ENCODE measurements at regions not wholly inside any gene's neighbourhood (a gene's known extent, or its start where the extent isn't known, plus 50 kb on each side); places are given as distances from the start of the nearest gene placed in this dataset.

- no peak for DNase-seq (ENCODE audit: low read depth)
- TF ChIP-seq CTCF (IDR thresholded peaks at IDR 0.05; ENCODE audit: control insufficient read depth, extremely low read depth, insufficient read depth): no peak
- H3K4me3 ChIP-seq (ENCODE audit: low read depth, low read length): no peak overlapping the region
These were observed 84.6 kb upstream of the GRIN2B start for GRCh38 chr12:14066021-14066420.

GRCh38 chr12:14068961-14069360 lies 87.6 kb upstream of the GRIN2B start:
- DNase-seq (ENCODE audit: low read depth): no peak
- H3K4me3 ChIP-seq (ENCODE audit: low read depth, low read length): no peak overlapping the region
- no peak for TF ChIP-seq CTCF (IDR thresholded peaks at IDR 0.05; ENCODE audit: control insufficient read depth, extremely low read depth, insufficient read depth)

GRCh38 chr12:14071833-14072232 lies 90.4 kb upstream of the GRIN2B start:
- TF ChIP-seq CTCF (IDR thresholded peaks at IDR 0.05; ENCODE audit: control insufficient read depth, extremely low read depth, insufficient read depth): no peak
- H3K4me3 ChIP-seq (ENCODE audit: low read depth, low read length): no peak overlapping the region
- no peak for DNase-seq (ENCODE audit: low read depth)

GRCh38 chr12:14072987-14073386 lies 91.6 kb upstream of the GRIN2B start:
- no peak overlapping the region for H3K4me3 ChIP-seq (ENCODE audit: low read depth, low read length)
- TF ChIP-seq CTCF (IDR thresholded peaks at IDR 0.05; ENCODE audit: control insufficient read depth, extremely low read depth, insufficient read depth): no peak
- no peak for DNase-seq (ENCODE audit: low read depth)

GRCh38 chr12:14075797-14076393 lies 94.5 kb upstream of the GRIN2B start:
- no peak for DNase-seq (ENCODE audit: low read depth)
- no peak for TF ChIP-seq CTCF (IDR thresholded peaks at IDR 0.05; ENCODE audit: control insufficient read depth, extremely low read depth, insufficient read depth)

GRCh38 chr12:14076538-14076937 lies 95.1 kb upstream of the GRIN2B start:
- TF ChIP-seq CTCF (IDR thresholded peaks at IDR 0.05; ENCODE audit: control insufficient read depth, extremely low read depth, insufficient read depth): no peak
- H3K4me3 ChIP-seq (ENCODE audit: low read depth, low read length): no peak overlapping the region
- no peak for DNase-seq (ENCODE audit: low read depth)

More at GRCh38 chr12:14075797-14076393, 94.5 kb upstream of the GRIN2B start:
- H3K4me3 ChIP-seq (ENCODE audit: low read depth, low read length): no peak overlapping the region

- no peak overlapping the region for H3K4me3 ChIP-seq (ENCODE audit: low read depth, low read length)
- no peak for DNase-seq (ENCODE audit: low read depth)
- TF ChIP-seq CTCF (IDR thresholded peaks at IDR 0.05; ENCODE audit: control insufficient read depth, extremely low read depth, insufficient read depth): no peak
These were observed 105.4 kb upstream of the GRIN2B start for GRCh38 chr12:14086838-14087237.

Data from LNCaP clone FGC (cell line).